Transverse colon (tissue), 4 donors: ENCODE measurements at regions not wholly inside any gene's neighbourhood (a gene's known extent, or its start where the extent isn't known, plus 50 kb on each side); places are given as distances from the start of the nearest gene placed in this dataset.

Experiments used
- EP300 ChIP-seq: sonication (generic); formaldehyde crosslinking; IDR thresholded peaks from one replicate; pipeline ENCODE4 v1.6.1; 2017; ENCODE audit warnings: antibody characterized with exemption, low read depth
- POLR2A ChIP-seq: fragments of 450-650 bp; IDR thresholded peaks from one replicate; pipeline ENCODE4 v1.6.1; 2016; ENCODE audit warnings: antibody characterized with exemption, mild to moderate bottlenecking, moderate library complexity
- POLR2AphosphoS5 ChIP-seq, 3 donors: sonication (generic); formaldehyde crosslinking; IDR thresholded peaks; one replicate each; pipeline ENCODE4 v1.6.1; 2016; ENCODE audit warnings: antibody characterized with exemption in 3 of 3
- TF ChIP-seq, protein P1 (sequence below), 5 experiments: fragments of 200-600 bp in 3 of 5; fragments of 450-650 bp in 2 of 5; sonication (generic) in 3 of 5; IDR thresholded peaks; 1 replicate in 2 of 5; 2 replicates in 3 of 5; pipeline ENCODE4 v1.5.1; 2016 to 2017; ENCODE audit warnings: antibody characterized with exemption in 5 of 5, inconsistent platforms in 3 of 5, mild to moderate bottlenecking in 2 of 5, moderate library complexity in 1 of 5

DNA sequence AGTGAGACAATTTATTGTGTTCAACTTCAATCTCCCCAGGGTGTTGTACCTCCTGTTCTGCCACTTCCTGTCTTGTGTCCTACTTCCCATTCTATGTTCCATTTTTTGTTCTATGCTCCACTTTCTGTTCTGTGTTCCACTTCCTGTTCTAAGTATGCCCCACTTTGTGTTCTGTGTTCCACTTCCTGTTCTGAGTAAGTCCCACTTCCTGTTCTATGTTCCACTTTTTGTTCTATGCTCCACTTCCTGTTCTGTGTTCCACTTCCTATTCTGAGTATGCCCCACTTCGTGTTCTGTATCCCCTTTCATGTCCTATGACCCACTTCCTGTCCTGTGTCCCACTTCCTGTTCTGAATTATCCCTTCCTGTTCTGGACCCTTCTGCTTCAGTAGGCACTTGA lies 732.7 kb downstream of the TBC1D22A start:
- no peak for TF ChIP-seq POLR2A
- TF ChIP-seq, protein P1, sequence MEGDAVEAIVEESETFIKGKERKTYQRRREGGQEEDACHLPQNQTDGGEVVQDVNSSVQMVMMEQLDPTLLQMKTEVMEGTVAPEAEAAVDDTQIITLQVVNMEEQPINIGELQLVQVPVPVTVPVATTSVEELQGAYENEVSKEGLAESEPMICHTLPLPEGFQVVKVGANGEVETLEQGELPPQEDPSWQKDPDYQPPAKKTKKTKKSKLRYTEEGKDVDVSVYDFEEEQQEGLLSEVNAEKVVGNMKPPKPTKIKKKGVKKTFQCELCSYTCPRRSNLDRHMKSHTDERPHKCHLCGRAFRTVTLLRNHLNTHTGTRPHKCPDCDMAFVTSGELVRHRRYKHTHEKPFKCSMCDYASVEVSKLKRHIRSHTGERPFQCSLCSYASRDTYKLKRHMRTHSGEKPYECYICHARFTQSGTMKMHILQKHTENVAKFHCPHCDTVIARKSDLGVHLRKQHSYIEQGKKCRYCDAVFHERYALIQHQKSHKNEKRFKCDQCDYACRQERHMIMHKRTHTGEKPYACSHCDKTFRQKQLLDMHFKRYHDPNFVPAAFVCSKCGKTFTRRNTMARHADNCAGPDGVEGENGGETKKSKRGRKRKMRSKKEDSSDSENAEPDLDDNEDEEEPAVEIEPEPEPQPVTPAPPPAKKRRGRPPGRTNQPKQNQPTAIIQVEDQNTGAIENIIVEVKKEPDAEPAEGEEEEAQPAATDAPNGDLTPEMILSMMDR (IDR thresholded peaks at IDR 0.05) = no peak
- TF ChIP-seq EP300 = no peak
- TF ChIP-seq POLR2AphosphoS5 (IDR thresholded peaks at IDR 0.05) = no peak
